GM19328 (cell line): ENCODE measurements at regions not wholly inside any gene's neighbourhood (a gene's known extent, or its start where the extent isn't known, plus 50 kb on each side); places are given as distances from the start of the nearest gene placed in this dataset.
"Not testable (repeated sequence)": the region's sequence is repeated elsewhere in the genome, so short reads cannot be mapped to it uniquely, and the experiment has no call there.

ENCODE experiments used
- ATAC-seq: cut with Tn5 transposase; IDR thresholded peaks from one replicate; pipeline ENCODE4 v1.9.1; 2021; ENCODE audit warnings: mild to moderate bottlenecking, moderate library complexity; ENCODE audit not compliant: unreplicated experiment

GRCh38 chr2:236912326-236913120, 173.2 kb upstream of the COPS8 start:
- ATAC-seq, result no peak

- ATAC-seq, result no peak
Observed at GRCh38 chr2:236915186-236915585, 170.5 kb upstream of the COPS8 start.

DNA sequence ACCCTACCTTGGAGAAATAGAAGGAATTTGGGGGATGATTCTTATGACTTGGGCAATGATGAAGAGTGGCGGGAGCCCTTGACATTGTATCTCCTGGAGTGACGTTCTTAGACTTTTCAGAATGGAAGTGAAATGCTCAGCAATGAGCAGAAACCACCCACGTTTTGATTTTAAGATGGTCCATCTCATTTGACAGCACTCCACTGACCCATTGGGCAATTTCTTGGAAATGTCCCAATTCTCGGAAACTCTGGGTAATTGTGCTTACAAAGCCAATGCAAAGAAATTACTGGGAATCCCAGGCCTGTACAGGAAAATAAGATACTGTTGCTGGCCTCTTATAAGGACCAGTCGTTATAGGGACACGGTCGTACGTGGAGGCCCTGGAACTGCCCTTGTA, 170.0 kb upstream of the COPS8 start:
- ATAC-seq, result no peak

- ATAC-seq, result no peak
Observed at GRCh38 chr2:236916181-236916580, 169.5 kb upstream of the COPS8 start.

DNA sequence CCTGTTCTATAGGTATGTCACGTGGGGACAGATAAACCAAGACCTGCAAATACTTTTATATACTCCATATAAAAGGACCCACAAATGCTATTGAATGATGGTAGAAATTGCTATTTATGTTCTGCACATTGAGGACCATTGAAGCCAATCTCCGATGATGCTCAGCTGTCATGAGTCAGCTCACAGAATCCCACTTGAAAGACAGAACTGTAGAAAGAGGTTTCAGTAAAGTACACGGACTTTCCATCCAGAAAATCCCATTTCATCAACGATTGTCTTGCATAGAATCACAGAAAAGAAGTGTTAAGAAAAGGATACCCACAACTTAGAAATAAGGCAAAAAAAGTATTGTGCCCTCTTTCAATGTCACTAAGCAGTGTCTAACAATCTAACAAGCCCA, 169.0 kb upstream of the COPS8 start:
- ATAC-seq, result no peak

GRCh38 chr2:236917164-236917563, 168.5 kb upstream of the COPS8 start:
- no peak for ATAC-seq

DNA sequence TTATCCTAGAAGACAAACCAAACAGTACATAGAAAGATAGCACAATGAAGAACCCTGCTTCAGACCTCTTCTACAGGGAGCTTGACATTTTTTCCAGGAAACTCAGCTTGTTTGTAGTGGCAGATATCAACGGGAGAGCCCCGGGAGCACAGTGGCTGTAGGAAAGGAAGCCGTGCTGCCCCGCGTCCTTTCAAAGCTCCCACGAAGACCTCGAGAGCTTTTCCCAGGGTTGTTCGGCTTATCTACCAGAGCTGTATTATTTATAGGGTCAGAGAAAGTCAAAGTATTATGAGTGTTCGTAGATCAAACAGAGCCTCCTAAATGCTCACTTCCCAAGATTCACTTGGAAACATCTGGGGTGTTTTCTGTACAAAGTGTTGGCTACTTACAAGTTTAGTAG, 167.1 kb upstream of the COPS8 start:
- no peak for ATAC-seq

DNA sequence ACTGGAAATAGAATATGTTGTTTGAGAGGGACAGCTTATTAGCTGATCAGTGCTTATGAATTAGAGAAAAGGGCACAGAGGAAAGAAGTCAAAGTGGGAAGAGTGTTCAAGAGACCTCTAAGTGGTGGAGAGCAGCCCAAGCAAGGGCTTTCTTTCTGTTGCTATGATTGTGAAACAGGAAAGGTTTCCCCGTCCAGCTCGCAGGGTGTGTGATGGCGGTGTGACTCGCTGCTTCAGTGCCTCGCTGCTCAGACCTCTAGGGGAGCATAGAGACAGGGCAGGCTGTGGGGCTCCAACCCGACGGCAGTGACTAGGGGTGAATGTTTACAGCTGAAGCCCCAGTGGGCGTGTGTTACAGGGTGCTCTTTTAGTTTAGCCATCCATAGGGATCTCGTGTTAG, 166.5 kb upstream of the COPS8 start:
- no peak for ATAC-seq

- ATAC-seq, result not testable (repeated sequence)
Observed at GRCh38 chr2:236919801-236920379, 165.8 kb upstream of the COPS8 start.

DNA sequence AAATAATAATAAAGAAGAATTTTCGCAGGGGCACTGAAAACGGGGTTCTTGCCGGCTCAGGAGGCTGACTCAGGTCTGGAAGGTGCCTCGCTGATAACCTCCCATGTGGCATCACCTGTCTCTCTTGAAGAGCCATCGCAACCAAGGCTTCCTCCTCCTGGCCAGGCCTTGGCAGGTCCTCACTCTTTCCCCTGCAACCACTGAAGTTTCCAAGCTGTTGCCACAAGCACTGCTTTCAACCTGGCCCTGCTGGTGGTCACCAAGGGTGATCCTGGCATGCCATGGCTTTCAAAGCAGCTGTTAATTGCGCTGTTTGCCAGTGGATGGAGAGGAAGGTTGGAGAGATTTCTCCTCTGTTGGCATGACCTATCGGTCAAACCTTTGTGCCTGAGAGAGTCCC, 163.6 kb upstream of the COPS8 start:
- ATAC-seq, result no peak

DNA sequence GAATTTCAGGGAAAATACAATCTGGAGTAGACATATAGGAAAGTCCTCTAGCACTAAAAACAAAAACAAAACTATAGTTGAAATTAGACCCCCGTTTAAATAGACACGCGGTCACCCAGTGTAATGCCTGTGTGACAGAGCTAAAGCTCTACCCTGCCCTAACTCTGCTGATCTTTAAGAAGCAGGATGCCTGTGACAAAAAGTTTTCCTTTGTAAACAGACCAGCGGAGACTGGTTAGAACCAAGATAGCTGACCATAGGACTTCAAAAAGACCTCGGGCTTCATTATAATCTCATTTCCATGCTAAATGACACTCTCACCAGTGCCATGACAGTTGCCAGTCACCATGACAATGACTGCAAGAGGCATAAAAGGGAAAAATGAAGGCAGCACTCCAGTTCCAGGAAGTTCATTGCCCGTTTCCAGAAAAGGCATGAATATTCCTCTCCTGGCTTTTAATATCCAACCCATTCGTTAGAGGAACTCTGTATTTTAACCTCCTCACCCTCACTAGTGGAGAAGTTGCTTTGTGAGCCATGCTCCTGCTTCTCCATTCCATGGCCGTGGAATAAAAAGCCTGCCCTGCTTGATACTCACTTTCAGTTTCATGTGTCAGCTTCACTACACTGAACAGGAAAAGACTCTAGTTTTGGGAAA, 157.2 kb upstream of the COPS8 start:
- ATAC-seq, result no peak

DNA sequence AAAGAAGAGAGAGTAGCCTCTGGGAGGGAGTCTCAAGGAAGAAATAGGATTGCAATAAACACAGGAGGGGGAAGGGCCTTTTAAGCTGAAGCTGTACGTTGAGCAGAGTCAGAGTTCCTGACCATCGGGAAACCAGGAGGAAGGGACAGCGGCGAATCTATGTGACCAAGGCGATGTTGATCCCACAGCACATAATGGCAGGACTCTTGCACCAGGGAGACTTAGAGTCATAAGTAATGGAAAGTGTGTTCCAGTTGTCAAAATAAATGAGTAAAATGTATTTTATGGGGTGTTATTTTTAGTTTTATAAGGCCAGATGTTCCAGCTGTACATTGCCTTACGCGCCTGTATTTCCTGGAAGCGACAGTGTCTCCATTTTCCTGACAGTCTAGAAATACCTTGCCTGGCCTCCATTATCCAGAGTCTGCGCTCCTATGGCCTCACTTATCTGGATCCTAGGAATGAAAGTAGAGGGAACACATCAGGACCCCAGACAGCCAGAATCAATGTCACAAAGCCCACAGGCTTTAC, 152.8 kb upstream of the COPS8 start:
- ATAC-seq, result no peak

- ATAC-seq, result no peak
Observed at GRCh38 chr2:236934166-236934565, 151.5 kb upstream of the COPS8 start.

DNA sequence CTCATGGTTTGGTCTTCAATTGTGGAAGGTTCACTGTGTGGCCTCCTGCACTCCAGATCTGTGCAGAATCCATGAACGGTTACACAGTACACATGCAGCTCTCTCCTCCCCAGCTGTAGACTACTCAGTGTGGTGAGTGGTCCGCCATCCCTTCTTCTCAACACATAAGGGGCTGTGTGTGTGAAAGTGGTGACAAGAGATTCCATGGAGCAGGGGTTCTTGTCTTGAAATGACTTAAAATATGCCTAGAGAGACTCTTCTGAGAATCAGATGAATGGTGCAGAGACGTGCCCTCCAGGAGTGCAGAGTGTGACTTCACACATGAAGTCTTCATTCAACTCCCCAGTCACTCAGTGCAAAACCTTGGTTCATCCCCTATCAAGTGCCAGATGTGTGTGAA, 151.0 kb upstream of the COPS8 start:
- ATAC-seq, result no peak

DNA sequence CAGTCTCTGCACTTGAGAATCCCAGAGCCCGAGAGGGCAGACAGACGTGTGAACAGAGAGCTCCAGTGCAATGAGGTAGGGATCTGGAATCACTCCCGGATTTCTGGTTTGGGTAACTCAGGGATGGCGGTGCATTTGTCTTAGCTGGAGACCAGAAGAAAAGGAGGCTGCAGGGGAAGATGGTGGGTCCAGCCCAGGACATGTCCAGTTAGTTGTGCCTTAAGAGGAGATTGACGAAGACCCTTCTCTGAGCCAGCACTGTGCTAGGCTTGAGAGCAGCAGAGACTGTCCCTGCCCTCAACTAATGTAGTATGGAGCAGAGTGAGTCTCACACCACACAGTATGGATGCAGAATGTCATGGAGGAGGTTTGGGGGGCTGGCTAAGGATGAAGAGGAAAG, 150.6 kb upstream of the COPS8 start:
- ATAC-seq, result no peak

DNA sequence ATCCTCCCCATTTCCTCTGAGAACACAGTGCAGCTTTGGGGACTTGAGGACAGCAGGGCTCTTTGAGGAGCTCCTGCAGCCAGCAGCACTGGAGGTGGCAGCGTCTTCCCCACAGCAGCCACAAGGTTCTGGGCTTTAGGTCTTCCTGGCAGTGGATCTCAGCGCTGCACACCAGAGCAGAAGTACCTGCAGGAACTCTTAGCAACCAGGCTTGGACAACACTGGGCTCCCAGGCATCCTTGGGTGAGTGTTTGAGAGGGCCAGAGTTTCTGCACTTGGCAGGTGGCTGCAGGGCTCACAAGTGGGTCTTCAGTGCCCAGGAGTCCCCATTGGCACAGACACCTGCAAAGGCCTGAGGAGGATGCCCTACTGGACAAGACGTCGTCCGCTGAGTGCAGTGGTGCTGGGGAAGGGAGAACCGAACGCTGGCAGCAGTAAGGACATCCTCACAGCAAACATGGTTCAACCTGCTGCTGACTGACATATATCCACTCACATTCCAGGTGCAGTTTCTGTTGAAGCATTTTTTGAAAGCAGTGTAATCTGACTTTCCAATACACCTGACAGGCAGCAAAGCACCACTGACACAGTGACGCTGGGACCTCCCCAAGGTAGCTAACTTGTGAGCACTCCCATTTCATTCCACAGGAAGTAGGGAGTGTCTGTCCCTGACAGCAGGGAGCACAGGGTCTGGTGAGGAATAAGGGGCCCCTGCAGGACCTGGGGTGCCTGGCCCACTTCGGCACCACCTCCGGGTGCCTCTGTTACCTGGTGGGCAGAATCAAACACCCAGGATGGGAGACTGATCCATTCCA, 149.9 kb upstream of the COPS8 start:
- ATAC-seq, result no peak

GRCh38 chr2:236936446-236936940, 149.2 kb upstream of the COPS8 start:
- no peak for ATAC-seq

- ATAC-seq, result no peak
Observed at GRCh38 chr2:236938126-236938525, 147.6 kb upstream of the COPS8 start.

DNA sequence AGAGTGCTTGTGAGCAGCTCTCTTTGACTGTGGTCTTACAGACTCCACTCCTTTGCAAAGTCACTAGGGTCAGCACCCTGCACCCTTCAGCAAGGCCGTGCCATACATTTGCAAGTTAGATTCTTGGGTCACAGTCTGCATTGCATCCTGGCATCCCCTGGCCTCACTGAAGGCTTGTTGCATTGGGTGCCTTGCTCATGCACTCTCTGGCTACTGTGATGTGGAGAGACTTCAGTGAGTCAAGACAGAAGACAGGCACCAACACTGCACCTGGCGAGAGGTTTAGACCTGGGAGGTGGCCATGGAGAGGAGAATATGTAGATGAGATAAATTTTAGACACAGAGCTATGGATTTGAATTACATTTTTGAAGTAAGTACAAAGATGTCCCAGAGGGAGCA, 146.4 kb upstream of the COPS8 start:
- ATAC-seq, result no peak

DNA sequence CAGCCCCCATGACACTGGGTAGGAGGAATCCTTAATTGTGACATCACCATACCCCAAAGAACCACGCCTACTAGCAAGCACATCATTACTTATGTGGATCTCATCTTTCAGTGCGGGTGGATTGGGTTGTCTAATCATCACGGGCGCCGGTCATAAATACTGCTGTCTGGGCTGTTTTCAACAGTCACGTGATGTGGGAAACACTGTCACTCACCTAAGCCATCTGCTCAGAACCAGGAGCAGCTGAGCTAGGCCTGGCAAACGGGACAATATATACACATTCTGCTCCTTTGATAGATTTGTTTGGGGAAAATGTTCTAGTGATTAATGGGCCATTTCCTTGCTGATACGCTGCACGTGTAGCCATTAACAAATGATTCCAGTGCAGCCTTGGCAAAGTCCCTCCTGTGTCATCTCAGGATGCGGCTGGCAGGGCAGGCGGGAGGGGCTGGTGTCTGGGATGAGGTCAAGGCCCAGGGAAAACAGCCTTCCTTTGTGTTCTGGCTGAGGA, 145.9 kb upstream of the COPS8 start:
- no peak for ATAC-seq

GRCh38 chr2:236940497-236940896, 145.2 kb upstream of the COPS8 start:
- no peak for ATAC-seq
